GM19239 (cell line): ENCODE measurements at regions not wholly inside any gene's neighbourhood (a gene's known extent, or its start where the extent isn't known, plus 50 kb on each side); places are given as distances from the start of the nearest gene placed in this dataset.

Source experiments
- DNase-seq: peaks from one replicate; pipeline ENCODE4 v3.0.0; 2011; ENCODE audit warnings: low spot score; ENCODE audit not compliant: insufficient read length
- FAIRE-seq: peaks from 2 replicates; lab custom pipeline; 2011; peaks lifted over from hg19 to GRCh38; lab: Jason Lieb, UNC

DNA sequence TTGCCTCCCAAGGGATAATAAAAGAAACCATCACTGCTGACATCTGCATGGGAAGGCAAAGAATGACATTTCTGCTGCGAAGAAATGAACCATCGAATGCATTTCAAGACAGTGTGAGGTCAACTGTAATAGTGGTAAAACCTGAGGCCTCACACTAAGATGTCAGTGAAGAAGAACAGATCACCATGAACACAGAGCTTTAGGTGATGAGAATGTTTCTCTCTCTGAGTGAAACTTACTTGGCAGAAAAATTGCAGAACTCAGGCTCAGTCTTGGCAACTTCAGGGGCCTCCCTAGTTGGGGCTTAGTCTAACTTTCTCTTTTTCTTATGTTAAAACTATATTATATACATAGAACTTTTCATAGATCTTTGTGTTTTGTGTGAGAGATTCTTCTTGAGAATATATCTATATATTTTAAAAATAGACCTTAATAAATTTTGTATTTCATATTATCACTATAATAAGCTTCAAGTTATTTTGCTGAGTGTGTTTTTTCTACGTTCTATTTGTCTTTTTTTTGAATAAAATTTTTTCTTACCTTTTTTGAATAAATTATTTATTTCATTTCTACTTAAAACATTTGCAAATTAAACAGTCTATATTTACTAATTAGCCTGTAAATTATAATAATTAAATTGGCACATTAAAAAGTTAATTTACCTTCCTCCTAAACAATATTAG lies 427.5 kb upstream of the TRIB2 start:
- no peak for DNase-seq
- FAIRE-seq, result no peak

DNA sequence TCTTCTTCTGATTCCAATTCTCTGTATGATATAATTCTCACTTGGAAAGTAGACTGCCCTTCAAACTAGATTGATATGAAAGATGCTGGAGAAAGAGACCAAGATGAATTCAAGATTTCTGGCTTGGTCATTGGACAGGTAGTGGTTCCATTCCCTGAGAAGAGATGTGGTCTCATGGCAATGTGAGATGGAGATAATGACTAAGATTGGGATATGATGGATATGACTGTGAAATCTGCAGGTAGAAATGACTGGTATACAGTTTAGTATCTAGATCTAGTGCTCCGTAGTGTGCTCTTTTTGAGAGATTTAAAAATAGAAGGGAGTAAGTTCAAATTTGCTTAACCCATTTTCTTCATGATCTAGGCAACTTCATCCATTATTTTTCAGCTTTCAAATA lies 425.4 kb upstream of the TRIB2 start:
- DNase-seq, result no peak
- FAIRE-seq, result no peak

DNA sequence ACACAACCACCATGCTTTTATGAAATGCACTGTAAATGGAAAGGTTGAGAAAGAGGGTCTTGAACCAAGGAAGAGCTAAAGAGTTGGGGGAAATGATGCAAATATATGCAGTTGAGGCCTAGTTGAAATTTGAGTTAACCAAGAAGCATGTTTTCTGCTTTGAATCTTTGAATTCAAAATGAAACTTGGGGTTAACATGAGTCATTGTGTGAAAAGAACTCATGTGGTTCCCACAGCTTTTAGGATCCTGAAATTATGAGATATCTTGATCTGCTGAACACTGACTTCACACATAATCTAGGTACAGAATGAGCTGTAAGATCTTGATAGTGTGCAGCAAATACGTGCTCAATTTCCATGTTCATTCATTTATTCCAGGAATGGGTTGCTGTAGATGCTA lies 422.9 kb upstream of the TRIB2 start:
- FAIRE-seq (peak; percentile 58), DNase-seq (no peak)

DNA sequence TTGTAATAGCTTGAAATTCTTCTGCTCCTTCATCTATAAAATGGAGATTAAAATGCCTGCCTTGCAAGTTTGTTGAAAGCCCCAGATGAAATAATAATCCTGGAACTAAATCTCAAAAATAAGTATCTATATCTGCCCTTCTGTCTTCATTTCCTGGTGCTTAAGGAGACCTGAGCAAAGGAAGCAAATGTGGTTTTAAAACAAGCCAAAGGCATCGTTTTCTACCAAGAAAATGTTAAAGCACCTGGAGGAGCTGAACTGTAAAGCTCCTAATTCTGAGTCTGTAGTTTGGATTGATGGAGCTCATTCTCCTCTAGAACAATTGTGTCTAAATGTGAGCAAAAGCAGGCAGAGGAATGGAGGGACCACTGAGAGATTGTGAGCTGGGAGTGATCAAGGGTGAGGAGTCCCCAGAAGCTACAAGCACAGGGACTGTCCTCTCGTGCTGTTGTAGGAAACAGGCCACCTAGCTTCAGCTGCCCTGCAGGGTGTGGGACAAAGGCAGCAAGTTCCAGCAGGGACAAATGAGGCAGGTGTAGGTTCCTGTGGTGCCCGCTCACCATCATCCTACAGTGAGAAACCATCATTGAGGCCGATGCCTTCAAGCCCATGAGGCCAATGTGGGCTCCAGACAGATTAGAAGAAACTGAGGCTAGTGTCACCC lies 420.7 kb upstream of the TRIB2 start:
- DNase-seq, result no peak
- FAIRE-seq, result no peak

DNA sequence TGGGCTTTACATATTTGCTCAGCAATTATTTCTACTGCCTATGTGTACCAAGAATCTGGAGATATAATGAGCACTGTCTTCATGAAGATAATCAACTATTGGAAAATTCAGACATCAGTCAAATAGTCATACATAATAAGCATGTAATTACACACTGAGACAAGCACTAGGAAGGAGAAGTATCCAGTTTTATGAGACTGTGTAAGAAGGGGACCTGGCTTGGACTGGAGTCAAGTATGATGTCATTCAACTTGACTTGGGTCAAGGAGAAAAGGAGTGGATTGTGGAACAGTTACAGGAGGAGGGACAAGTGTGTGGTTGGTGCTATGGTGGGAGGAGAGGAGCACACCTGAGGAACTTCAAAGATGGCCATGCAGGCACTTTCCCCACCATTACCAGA lies 419.8 kb upstream of the TRIB2 start:
- no peak for FAIRE-seq
- no peak for DNase-seq

DNA sequence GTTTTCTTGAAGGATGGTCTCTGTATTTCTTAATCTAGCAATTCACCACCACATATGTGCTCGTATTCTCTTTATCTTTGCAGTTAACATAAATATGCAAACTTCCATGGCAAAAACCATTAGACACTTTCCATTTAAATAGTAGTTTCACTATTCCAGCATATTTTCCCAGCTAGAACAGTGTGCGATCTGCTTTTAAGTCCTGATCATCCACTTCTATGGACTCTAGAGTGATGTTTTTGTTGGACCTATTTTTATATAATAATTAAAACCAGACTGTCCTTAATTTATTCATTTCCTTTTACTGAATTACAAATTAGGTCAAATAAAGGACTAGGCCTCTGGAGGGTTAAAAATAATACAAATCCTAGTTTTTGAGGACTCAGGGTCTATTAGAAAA lies 418.4 kb upstream of the TRIB2 start:
- no peak for FAIRE-seq
- DNase-seq, result no peak

DNA sequence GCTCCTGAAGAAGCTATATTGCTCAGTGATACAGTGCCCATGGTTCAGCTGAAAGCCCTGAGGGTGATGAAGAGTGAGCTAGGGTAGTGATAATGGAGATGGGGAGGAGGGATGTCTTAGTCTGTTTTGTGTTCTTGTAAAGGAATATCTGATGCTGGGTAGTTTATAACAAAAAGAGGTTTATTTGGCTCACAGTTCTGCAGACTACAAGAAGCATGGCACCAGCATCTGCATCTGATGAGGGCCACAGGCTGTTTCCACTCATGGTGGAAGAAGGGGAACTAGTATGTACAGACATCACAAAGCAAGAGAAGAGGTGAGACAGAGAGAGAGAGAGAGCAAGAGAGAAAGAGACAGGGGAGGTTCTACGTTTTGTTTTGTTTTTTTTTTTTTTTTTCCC lies 417.3 kb upstream of the TRIB2 start:
- FAIRE-seq (no peak), DNase-seq (no peak)

DNA sequence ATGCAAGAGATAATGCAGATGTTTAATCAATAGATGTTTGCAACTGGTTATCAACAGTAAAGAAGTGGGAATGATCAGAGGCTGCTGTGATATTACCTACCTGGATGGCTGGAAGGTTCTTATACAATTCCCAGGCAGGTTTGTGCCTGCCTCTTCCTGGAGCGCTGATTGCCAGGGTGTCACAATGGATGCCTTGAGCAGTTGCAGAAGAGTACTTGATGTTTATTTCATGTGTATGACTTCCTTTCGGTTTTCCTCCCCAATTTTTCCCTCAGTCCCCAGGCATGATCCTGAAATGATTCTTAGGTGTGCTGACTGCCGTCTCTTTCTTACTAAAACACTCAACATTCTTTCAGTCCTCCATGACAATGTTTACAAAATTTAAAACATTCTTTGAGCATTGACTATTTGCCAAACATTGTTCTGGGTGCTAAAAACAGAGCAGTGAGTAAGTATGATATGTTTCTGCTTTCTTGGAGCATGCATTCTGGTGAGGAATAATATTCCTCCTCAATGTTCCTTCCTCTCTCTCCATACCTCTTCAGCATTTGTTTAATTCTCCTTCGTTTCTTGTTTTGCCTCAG lies 416.6 kb upstream of the TRIB2 start:
- no peak for DNase-seq
- no peak for FAIRE-seq

DNA sequence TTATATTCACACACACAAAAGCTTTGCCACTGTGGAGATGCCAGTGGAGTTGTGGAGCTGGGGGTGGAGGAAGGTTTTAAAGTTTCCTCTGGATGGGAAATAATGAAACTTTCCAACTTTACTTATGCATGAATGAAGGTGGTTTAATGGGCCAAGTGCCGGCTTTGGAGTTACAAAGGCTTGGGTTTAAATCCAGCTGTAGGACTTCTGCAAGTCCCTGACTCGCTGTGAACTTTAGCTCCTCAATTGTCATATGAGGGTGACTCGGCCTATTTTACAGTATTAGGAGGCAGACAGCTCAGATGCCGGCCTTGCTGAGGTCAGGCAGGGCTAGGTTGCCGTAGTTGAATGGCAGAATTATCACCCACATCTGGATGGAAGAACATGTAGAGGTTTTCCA lies 415.8 kb upstream of the TRIB2 start:
- DNase-seq (no peak), FAIRE-seq (no peak)

DNA sequence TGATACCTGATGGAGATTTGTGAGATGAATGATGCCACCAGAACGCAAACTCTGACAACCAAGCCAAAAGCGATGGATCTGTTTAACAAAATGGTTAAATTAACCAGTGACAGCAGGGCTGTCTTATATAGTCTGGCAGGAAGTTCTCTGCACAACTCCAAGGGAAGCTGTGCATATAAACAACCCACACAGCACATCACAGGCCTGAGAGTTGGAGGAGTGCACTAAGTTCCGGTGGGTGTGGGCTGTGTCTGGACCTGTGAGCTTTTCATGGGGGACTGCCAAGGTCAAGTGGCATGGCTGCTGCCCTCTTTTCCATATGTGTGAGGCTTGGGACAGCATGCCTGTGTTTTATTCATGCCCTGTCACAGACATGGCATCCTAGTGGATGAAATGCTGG lies 414.6 kb upstream of the TRIB2 start:
- DNase-seq (no peak), FAIRE-seq (no peak)

DNA sequence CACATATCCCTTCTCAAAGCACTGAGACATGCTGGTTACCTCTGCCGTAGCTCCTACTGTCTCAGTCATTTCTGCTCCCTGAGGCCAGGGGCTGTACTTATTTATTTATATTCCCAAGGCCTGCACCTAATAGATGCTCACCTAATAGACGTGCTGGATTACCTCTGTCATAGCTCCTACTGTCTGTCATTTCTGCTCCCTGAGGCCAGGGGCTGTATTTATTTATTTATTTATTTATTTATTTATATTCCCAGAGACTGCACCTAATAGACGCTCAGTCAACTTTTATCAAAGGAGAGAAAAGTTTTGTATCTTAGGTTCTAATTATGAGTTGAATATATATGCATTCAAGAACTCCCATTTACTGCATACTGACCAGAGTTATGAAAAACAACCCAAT lies 414.0 kb upstream of the TRIB2 start:
- FAIRE-seq, result no peak
- no peak for DNase-seq

DNA sequence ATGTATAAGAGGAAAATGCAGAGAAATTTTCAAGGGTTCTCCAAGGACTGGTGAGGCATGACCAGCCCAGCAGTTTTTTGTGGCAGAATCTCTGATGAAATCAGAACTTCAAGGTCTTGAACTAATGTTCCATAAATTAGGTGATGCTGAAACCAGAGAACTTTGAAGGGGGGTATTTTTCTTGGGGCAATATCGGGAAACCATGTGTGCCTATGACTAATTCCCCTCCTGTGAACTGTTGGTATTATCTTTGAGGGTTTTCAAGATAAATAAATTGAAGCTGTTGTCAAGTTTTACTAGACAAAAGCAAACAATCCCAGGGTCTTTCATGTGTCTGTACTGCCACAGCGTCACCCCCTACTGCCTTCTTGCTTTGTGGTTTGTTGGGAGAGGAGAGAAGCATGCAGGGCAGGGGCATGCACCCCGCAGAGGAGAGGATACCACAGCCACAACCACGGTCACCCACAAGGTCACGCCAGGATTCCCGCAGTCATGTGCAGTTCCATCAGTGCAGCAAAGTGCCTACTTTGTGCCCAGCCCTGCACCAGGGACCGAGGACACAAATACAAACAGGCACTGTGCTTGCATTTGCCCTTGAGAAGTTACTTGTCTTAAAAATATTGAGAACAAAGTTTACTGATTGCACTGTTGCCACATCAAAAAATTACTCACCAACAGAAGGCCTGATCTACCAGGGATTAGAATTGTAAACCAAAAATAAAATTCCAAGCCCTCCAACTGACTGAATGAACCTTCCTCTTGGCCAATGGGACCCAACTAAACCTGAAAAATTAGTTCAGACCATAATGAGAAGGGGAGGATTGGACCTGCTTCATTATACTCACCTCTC lies 413.3 kb upstream of the TRIB2 start:
- FAIRE-seq, result no peak
- no peak for DNase-seq

DNA sequence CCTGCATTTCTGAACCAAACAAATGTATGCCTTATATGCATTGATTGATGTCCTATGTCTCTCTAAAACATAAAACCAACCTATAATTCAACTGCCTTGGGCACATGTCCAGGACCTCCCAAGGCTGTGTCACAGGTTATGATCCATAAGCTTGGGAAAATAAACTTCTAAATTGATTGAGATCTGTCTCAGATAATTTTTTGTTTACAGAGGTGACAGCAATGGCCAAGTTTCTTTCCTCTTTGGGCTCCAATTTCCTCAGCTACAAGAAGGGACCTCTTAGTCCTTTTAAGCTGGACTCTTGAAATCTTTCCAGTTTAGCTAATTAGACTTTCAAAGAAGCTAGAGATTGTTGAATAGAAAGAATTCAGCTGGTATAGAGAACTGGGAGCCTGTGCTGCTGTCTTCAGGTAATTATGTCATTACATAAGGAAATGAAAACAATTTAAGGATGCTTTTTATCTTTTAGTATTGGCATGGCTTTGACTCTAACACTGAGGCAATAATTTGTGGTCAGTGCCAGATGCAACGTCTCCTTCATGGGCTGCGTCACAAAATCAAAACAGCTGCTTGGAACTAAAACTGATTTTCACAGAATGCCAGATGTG lies 412.1 kb upstream of the TRIB2 start:
- no peak for DNase-seq

DNA sequence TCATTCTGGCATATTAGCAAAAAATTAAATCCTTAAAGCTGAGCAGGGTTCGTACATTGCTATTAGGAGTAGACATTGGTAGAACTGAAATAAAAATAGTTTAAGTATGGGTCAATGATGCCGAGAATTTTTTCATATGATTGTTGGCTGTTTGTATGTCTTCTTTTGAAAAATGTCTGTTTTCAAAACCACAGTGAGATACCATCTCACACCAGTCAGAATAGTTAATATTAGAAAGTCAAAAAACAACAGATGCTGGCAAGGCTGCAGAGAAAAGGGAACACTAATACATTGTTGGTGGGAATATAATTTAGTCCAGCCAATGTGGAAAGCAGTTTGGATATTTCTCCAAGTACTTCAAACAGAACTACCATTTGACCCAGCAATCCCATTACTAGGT lies 410.8 kb upstream of the TRIB2 start:
- DNase-seq, result no peak
- FAIRE-seq, result no peak

More for the DNA sequence above, 412.1 kb upstream of the TRIB2 start:
- no peak for FAIRE-seq

DNA sequence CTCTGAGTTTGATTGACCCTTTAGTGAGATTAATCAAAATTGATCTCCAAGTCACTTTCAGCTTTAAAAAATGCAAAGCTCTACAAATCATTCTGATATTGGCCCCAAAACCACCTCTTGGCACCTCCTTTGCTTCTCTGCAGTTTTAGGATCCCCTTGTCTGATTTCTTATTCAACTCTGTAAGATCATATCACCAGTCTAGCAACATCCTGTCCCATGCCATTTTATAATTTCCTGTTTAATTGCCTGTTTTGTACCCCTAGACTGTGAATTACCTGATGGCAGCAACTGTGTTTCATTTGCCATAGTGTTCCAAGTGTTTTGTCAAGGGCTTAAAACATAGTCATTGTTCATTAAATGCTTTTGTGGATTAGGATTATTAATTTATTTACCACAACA lies 406.3 kb upstream of the TRIB2 start:
- no peak for DNase-seq
- no peak for FAIRE-seq

DNA sequence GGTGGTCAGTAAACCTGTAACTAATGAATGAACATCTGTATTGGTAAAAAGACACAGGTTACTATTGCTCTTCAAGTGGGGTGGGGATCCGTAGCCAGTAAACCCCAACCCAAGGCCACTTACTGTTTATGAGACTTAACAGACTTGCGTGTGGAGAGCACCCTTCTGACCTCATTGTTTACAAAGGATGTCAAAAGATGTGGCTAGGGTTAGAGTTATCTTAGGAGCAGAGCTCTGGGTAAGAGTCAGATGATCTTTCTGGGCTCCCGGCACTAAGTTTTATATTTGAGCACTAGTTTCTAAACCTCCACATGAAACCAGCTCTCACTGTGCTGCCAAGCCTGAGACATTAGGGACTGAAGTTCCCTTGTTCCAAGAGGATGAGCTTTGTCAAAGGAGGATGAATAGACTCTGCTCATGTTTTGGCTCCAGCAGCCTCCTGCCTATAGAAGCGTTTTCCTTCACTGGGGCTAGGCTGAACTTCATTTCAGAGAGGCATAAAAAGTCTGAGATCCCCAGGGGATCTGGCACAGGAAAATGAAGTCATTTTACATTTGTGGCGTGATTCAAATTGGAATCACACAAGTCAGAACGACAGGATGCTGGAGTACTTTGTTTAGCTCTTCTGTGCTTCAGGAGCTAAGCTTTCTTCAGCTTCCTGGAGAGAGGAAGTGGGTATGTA lies 403.1 kb upstream of the TRIB2 start:
- DNase-seq, result no peak
- FAIRE-seq, result no peak

DNA sequence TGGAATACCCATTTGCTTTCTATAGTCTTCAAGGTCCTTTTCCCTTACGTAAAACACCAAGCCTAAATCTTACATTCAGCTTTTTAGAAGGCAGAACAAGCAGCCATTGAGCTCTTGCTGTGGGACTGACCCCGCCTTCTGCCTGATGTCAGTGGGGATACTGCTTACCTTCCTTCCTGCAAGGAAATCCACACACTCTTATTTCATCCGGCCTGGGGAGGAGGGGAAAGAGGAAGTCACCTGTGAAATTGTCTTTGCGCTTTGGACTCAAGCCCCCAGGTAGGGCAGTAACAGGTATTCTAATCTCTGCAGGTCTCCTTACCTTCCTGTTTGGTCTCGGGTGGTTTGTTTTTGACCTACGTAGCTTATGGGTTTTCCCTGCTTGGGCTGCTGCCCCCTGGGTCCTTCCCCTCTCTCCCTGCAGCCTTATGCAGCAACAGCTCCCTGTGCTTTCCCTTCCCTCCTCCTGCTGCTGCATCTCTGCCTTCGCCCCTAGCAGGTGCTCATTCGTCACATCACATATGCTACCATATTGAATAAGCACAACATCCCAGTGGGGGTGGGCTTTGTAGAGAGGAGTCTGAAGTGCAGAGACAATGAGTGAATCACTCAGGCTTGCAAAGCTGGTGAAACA lies 402.5 kb upstream of the TRIB2 start:
- FAIRE-seq (no peak), DNase-seq (no peak)

DNA sequence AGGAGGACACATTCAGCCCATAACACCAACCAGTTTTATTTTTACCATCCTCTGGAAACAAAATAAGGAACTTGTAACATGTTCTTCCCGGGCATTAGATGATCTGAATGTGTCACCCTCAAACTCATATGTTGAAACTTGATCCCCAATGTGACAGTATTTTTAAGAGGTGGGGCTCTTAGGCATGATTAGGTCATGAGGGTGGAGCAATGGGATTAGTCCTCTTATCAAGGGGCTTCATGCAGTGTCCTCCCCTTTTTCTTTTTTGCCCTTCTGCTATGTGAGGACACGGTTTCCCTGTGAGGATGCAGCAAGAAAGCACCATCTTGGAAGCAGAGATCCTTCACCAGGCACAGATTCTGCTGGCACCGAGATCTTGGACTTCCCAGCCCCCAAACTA lies 401.5 kb upstream of the TRIB2 start:
- DNase-seq (no peak), FAIRE-seq (no peak)

DNA sequence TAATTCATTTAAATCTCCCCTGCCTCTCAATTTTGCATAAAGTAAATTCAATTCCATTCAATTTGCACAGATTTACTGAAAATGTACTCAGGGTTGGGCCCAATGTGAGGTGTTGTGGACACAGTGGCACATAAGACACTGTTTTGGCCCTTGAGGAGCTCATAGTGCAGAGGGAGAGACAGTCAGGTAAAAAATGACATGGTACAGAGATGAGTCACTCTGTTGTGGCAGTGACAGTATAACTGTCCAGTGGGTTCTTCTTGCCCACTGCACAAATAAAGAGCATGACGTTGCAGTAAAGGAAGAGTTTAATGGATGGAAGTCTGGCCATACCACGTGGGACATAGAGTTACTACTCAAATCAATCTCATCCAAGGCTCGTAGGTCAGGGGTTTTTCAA lies 400.3 kb upstream of the TRIB2 start:
- DNase-seq (no peak), FAIRE-seq (no peak)

DNA sequence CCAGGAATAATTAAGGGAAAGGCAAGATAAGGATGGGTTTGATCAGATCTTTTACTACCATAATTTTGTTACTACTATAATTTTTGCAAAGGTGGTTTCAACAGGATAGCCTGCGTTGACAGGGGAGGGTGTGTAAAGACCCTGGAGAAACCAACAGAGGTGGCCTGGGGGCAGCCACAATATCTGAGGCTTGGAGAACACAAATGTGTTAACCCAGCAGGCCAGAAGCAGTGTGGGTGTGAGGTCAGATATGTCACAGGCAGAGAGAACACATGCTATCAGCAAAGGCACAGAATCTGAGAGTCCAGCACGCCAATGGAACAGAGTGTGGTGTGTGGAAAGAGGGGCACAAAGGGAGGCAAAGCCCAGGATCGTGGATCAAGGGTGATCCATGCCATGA lies 399.4 kb upstream of the TRIB2 start:
- DNase-seq (no peak), FAIRE-seq (no peak)
